ENCODE measurements at regions not wholly inside any gene's neighbourhood (a gene's known extent, or its start where the extent isn't known, plus 50 kb on each side); places are given as distances from the start of the nearest gene placed in this dataset.

GRCh38 chr12:45166056-45166455 is 49.8 kb upstream of the ANO6 start:
- TF ChIP-seq TCF12 (IDR thresholded peaks at IDR 0.05; ENCODE audit: low read depth): no peak
- no peak for TF ChIP-seq ZBTB7A (IDR thresholded peaks at IDR 0.05; ENCODE audit: low read depth)
- TF ChIP-seq FOXM1 (IDR thresholded peaks at IDR 0.05; ENCODE audit: borderline replicate concordance, low read depth): no peak
- no peak for TF ChIP-seq CEBPB (IDR thresholded peaks at IDR 0.05)
- no peak for TF ChIP-seq EGR1 (IDR thresholded peaks at IDR 0.05)
- no peak for TF ChIP-seq CREB1 (IDR thresholded peaks at IDR 0.05; ENCODE audit: low read depth)

Data from Ishikawa (cell line).